ENCODE measurements at regions not wholly inside any gene's neighbourhood (a gene's known extent, or its start where the extent isn't known, plus 50 kb on each side); places are given as distances from the start of the nearest gene placed in this dataset.

- ChIA-PET POLR2A (no interaction called here), CTCF (no interaction called here)
- no peaks in the 10 kb centered on the region for H3K9me3 ChIP-seq (ENCODE audit: control insufficient read depth, insufficient read depth, low read length)
- TF ChIP-seq, protein P1, sequence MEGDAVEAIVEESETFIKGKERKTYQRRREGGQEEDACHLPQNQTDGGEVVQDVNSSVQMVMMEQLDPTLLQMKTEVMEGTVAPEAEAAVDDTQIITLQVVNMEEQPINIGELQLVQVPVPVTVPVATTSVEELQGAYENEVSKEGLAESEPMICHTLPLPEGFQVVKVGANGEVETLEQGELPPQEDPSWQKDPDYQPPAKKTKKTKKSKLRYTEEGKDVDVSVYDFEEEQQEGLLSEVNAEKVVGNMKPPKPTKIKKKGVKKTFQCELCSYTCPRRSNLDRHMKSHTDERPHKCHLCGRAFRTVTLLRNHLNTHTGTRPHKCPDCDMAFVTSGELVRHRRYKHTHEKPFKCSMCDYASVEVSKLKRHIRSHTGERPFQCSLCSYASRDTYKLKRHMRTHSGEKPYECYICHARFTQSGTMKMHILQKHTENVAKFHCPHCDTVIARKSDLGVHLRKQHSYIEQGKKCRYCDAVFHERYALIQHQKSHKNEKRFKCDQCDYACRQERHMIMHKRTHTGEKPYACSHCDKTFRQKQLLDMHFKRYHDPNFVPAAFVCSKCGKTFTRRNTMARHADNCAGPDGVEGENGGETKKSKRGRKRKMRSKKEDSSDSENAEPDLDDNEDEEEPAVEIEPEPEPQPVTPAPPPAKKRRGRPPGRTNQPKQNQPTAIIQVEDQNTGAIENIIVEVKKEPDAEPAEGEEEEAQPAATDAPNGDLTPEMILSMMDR (IDR thresholded peaks at IDR 0.05; ENCODE audit: low read depth, low read length): no peak
- DNase-seq (ENCODE audit: low read depth, low spot score): no peak
- H3K27me3 ChIP-seq (ENCODE audit: control insufficient read depth, insufficient read depth, low read length): peaks cover 4% of the 10 kb centered on the region
- H3K4me3 ChIP-seq (ENCODE audit: low read depth, low read length): no peak overlapping the region
- H3K27ac ChIP-seq (ENCODE audit: low read depth, low read length): no peak overlapping the region
Observed at GRCh38 chr12:3931776-3932175, 58.6 kb upstream of the PARP11 start.

- no peak overlapping the region for H3K4me3 ChIP-seq (ENCODE audit: low read depth, low read length)
- TF ChIP-seq, protein P1 (IDR thresholded peaks at IDR 0.05; ENCODE audit: low read depth, low read length): no peak
- CTCF ChIA-PET: no interaction called here
- peaks cover 4% of the 10 kb centered on the region for H3K27me3 ChIP-seq (ENCODE audit: control insufficient read depth, insufficient read depth, low read length)
- POLR2A ChIA-PET: no interaction called here
- no peaks in the 10 kb centered on the region for H3K9me3 ChIP-seq (ENCODE audit: control insufficient read depth, insufficient read depth, low read length)
- DNase-seq (ENCODE audit: low read depth, low spot score): no peak
- no peak overlapping the region for H3K27ac ChIP-seq (ENCODE audit: low read depth, low read length)
Observed at GRCh38 chr12:3931206-3931605, 58.0 kb upstream of the PARP11 start.

DNA sequence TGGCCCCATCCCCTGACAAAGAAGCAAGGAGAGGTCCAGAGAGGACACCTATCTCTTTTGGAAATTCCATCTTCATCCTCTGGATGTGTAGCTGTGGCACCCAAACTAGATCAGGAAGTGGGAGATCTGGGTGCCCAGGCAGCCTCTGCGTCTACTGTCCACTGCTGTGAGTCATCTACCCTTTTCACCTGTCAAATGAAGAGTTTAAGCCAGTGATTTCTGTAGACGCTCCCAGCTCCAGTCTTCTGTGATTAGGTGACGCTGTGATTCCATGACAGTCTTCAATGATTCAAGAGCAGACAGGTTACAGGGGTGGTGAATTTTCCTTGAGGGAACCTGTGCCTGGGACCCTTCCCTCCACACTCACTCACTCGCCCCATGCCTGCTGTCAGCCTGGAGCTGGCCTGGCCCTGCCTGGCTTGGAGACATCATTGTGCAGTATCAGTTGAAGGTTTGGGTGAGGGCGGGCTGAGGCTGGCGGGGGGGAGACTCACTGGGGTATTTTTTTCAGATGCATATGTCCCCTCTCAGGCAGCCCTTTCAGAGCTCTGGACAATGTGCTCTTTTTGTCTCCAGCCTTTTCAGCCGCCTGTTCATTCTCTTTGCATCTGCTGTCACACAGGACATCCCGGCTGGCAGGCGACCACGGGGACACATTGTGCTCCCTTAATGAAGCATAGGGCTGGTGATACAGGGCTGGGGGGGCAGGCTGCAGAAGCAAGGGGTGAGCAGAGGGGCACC is 56.8 kb upstream of the PARP11 start:
- DNase-seq (ENCODE audit: low read depth, low spot score): no peak
- CTCF ChIA-PET: no interaction called here
- Histone ChIP-seq H3K27ac (ENCODE audit: low read depth, low read length) (no peak overlapping the region), H3K9me3 (ENCODE audit: control insufficient read depth, insufficient read depth, low read length) (no peaks in the 10 kb centered on the region), H3K4me3 (ENCODE audit: low read depth, low read length) (no peak overlapping the region), H3K27me3 (ENCODE audit: control insufficient read depth, insufficient read depth, low read length) (peaks cover 4% of the 10 kb centered on the region)
- POLR2A ChIA-PET: no interaction called here
- TF ChIP-seq, protein P1 (IDR thresholded peaks at IDR 0.05; ENCODE audit: low read depth, low read length): no peak

GRCh38 chr12:3928538-3929184 is 55.5 kb upstream of the PARP11 start:
- H3K27ac ChIP-seq (ENCODE audit: low read depth, low read length): no peak overlapping the region
- no peaks in the 10 kb centered on the region for H3K9me3 ChIP-seq (ENCODE audit: control insufficient read depth, insufficient read depth, low read length)
- TF ChIP-seq, protein P1 (IDR thresholded peaks at IDR 0.05; ENCODE audit: low read depth, low read length): no peak
- no peak for DNase-seq (ENCODE audit: low read depth, low spot score)
- H3K4me3 ChIP-seq (ENCODE audit: low read depth, low read length): no peak overlapping the region
- H3K27me3 ChIP-seq (ENCODE audit: control insufficient read depth, insufficient read depth, low read length): peaks cover 4% of the 10 kb centered on the region
- ChIA-PET CTCF (no interaction called here), POLR2A (no interaction called here)

DNA sequence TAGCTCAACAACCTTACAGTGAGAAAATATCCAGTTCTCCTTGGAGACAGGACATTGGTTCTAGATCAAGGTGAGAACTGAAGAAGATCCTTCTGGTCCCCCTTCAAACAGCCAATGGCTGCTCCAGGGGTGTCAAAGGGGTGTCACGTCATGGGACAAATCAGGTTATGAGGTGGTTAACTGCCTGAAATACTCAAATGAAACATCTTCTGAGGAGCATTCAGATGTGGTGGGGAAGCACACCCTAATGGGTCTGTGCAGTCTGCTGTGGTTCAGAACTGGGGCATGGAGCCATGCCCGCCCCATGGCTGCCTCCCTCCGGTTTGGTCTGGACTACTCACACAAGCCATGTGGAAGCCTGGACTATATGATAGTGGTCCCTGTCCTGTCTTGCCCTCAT is 52.4 kb upstream of the PARP11 start:
- DNase-seq (ENCODE audit: low read depth, low spot score): no peak
- no peak overlapping the region for H3K27ac ChIP-seq (ENCODE audit: low read depth, low read length)
- H3K9me3 ChIP-seq (ENCODE audit: control insufficient read depth, insufficient read depth, low read length): no peaks in the 10 kb centered on the region
- ChIA-PET CTCF (interaction anchor here (1.5 kb wide), 1 partner anchor 113 kb away, joined by 3 read pairs; no protein-coding TSS in a partner anchor), POLR2A (no interaction called here)
- peaks cover 16% of the 10 kb centered on the region for H3K27me3 ChIP-seq (ENCODE audit: control insufficient read depth, insufficient read depth, low read length)
- TF ChIP-seq, protein P1 (IDR thresholded peaks at IDR 0.05; ENCODE audit: low read depth, low read length): no peak
- no peak overlapping the region for H3K4me3 ChIP-seq (ENCODE audit: low read depth, low read length)

Measured in AG04450 (cell line).